ENCODE measurements at regions not wholly inside any gene's neighbourhood (a gene's known extent, or its start where the extent isn't known, plus 50 kb on each side); places are given as distances from the start of the nearest gene placed in this dataset.
"Not testable (repeated sequence)": the region's sequence is repeated elsewhere in the genome, so short reads cannot be mapped to it uniquely, and the experiment has no call there.

DNA sequence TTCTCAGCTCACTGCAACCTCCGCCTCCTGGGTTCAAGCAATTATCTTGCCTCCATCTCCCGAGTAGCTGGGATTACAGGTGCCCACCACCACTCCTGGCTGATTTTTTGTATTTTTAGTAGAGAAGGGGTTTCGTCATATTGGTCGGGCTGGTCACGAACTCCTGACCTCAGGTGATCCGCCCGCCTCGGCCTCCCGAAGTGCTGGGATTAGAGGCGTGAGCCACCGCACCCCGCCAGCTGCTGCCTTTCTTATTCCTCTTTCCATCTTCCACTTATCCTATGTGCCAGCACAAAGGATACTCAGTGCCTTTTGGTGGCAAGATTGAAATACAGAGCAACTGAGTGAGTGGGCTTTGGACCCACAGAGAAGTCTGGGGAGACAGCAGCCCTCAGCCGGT, 97.6 kb upstream of the HES1 start:
- H2AK5ac ChIP-seq (ENCODE audit: low read depth, low read length); H3K56ac ChIP-seq (replicated peaks; ENCODE audit: insufficient read length, low read depth, low read length); H3K4ac ChIP-seq (replicated peaks; ENCODE audit: insufficient read length, low read depth, low read length); H3K79me1 ChIP-seq (ENCODE audit: low read depth, low read length); H3K9ac ChIP-seq (replicated peaks in 1 of 4; ENCODE audit: extremely low read depth in 1 of 4, low read depth in 3 of 4, low read length in 3 of 4); H2BK15ac ChIP-seq (ENCODE audit: low read length); DNase-seq (ENCODE audit: low read depth in 1 of 2, low spot score in 2 of 2); POLR2A ChIA-PET (ENCODE audit: partially characterized antibody); H3K14ac ChIP-seq (ENCODE audit: insufficient read length); H3K23ac ChIP-seq (ENCODE audit: insufficient read length); H3K79me2 ChIP-seq (ENCODE audit: control insufficient read depth in 1 of 2, insufficient read depth in 2 of 2, low read length in 2 of 2); H3K4me2 ChIP-seq (ENCODE audit: insufficient read depth in 1 of 2, low read depth in 2 of 2, low read length in 2 of 2); H2BK120ac ChIP-seq (replicated peaks; ENCODE audit: low read depth, low read length); H4K20me1 ChIP-seq (replicated peaks in 1 of 2; ENCODE audit: control insufficient read depth in 1 of 2, insufficient read depth in 2 of 2, low read length in 2 of 2); H3K36me3 ChIP-seq (ENCODE audit: control insufficient read depth in 2 of 4, insufficient read depth in 4 of 4, low read length in 3 of 4); H3K9me3 ChIP-seq (ENCODE audit: insufficient read depth in 2 of 2, low read depth in 1 of 2, low read length in 1 of 2); H2AFZ ChIP-seq (ENCODE audit: low read length); FAIRE-seq; H2BK20ac ChIP-seq (ENCODE audit: low read length); H3K4me3 ChIP-seq (ENCODE audit: extremely low read depth in 1 of 4, insufficient read depth in 2 of 4, low read depth in 3 of 4, low read length in 4 of 4); H4K8ac ChIP-seq (ENCODE audit: extremely low read depth, insufficient read depth, low read length); H4K91ac ChIP-seq (replicated peaks; ENCODE audit: insufficient read length, low read length); H3K27me3 ChIP-seq (replicated peaks in 1 of 4; ENCODE audit: control insufficient read depth in 3 of 4, extremely low read depth in 1 of 4, insufficient read depth in 3 of 4, low read length in 3 of 4); H3K23me2 ChIP-seq (ENCODE audit: low read depth, low read length); H3K27ac ChIP-seq (ENCODE audit: low read depth, low read length); H2BK5ac ChIP-seq (ENCODE audit: low read depth, low read length); H4K5ac ChIP-seq (ENCODE audit: insufficient read length, low read depth, low read length); H3K4me1 ChIP-seq (replicated peaks in 1 of 4; ENCODE audit: control insufficient read depth in 3 of 4, insufficient read depth in 4 of 4, low read length in 3 of 4); H3K18ac ChIP-seq (ENCODE audit: extremely low read depth, low read length); H2BK12ac ChIP-seq (ENCODE audit: low read depth, low read length): not testable (repeated sequence)
- 87% methylated on average over 13 of the region's 13 CpGs; no CpG with 5 or more reads in 1 of the 2 experiments for WGBS, 2 experiments (ENCODE audit: extremely low coverage in 1 of 2, insufficient coverage in 1 of 2, insufficient read length in 1 of 2, insufficient replicate concordance in 2 of 2, low coverage in 1 of 2, low lambda C conversion rate in 2 of 2, missing lambda C conversion rate in 1 of 2)
- CTCF ChIA-PET (ENCODE audit: partially characterized antibody), result interaction anchor here (0.7 to 1.1 kb wide), 4 partner anchors 19 to 277 kb away, joined by 3 to 4 read pairs (median 4); no protein-coding TSS in a partner anchor

Measured in H1 (cell line).